ENCODE measurements at regions not wholly inside any gene's neighbourhood (a gene's known extent, or its start where the extent isn't known, plus 50 kb on each side); places are given as distances from the start of the nearest gene placed in this dataset.
"Not testable (repeated sequence)": the region's sequence is repeated elsewhere in the genome, so short reads cannot be mapped to it uniquely, and the experiment has no call there.

GRCh38 chr10:28991333-28992270, 297.3 kb upstream of the LYZL1 start:
- DNase-seq (ENCODE audit: low read depth), result peak; percentile 13
- TF ChIP-seq, protein P1, sequence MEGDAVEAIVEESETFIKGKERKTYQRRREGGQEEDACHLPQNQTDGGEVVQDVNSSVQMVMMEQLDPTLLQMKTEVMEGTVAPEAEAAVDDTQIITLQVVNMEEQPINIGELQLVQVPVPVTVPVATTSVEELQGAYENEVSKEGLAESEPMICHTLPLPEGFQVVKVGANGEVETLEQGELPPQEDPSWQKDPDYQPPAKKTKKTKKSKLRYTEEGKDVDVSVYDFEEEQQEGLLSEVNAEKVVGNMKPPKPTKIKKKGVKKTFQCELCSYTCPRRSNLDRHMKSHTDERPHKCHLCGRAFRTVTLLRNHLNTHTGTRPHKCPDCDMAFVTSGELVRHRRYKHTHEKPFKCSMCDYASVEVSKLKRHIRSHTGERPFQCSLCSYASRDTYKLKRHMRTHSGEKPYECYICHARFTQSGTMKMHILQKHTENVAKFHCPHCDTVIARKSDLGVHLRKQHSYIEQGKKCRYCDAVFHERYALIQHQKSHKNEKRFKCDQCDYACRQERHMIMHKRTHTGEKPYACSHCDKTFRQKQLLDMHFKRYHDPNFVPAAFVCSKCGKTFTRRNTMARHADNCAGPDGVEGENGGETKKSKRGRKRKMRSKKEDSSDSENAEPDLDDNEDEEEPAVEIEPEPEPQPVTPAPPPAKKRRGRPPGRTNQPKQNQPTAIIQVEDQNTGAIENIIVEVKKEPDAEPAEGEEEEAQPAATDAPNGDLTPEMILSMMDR (IDR thresholded peaks at IDR 0.05; ENCODE audit: control insufficient read depth, extremely low read depth, insufficient read depth), result peak; percentile 75
- H3K4me3 ChIP-seq (ENCODE audit: low read depth, low read length), result no peak overlapping the region

DNA sequence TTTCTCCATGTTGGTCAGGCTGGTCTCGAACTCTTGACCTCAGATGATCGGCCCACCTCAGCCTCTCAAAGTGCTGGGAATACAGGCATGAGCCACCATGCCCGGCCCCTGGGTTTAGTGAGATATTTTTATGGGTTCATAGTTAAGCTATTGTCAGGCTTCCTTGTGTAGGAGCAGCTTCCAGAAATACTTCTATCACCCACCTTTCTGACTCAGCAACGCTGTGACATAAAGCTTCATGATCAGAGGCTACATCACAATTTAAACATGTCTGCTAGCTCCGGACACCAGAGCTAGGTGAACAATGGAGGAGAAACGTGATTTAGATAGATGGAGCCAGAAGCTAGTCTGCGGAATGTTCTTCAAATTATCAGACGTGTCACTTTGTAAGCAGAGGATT, 295.8 kb upstream of the LYZL1 start:
- TF ChIP-seq, protein P1 (IDR thresholded peaks at IDR 0.05; ENCODE audit: control insufficient read depth, extremely low read depth, insufficient read depth), result no peak
- H3K4me3 ChIP-seq (ENCODE audit: low read depth, low read length), result no peak overlapping the region
- no peak for DNase-seq (ENCODE audit: low read depth)

DNA sequence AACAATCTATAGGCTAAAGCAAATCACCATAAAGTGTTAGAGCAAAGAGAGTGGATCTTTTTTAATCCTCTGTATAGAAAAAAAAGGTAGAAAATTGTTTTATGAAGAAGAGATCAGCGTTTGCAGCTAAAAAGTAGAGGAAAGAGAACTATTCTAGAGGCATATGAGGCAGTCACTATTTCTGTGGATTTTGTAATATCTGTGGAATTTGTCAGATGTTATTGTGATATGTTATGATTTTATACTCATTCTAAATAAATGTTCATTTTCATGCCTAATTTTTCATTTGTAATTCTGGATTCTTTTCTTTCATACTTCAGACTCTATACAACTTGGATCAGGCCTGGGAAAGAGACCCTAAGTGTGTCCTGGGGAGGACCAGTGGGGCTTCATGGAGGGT, 295.0 kb upstream of the LYZL1 start:
- no peak overlapping the region for H3K4me3 ChIP-seq (ENCODE audit: low read depth, low read length)
- no peak for DNase-seq (ENCODE audit: low read depth)
- TF ChIP-seq, protein P1 (IDR thresholded peaks at IDR 0.05; ENCODE audit: control insufficient read depth, extremely low read depth, insufficient read depth), result no peak

DNA sequence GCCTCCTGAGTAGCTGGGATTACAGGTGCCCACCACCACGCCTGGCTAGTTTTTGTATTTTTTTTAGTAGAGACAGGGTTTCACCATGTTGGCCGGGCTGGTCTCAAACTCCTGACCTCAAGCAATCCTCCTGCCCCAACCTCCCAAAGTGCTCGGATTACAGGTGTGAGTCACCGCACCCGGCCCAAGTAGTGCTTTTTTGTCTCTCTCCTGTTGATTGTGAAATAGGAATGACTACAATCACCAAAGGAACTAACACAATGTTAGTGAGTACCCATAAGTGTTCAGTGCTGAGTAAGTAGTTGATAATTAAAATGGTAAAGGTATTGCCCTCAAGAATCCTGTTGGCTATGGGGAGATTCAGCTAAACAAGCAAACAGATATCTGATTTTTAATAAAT, 294.1 kb upstream of the LYZL1 start:
- not testable (repeated sequence) for DNase-seq (ENCODE audit: low read depth); H3K4me3 ChIP-seq (ENCODE audit: low read depth, low read length)

GRCh38 chr10:28995497-28995896, 293.4 kb upstream of the LYZL1 start:
- TF ChIP-seq, protein P1 (IDR thresholded peaks at IDR 0.05; ENCODE audit: control insufficient read depth, extremely low read depth, insufficient read depth), result no peak
- DNase-seq (ENCODE audit: low read depth), result no peak
- H3K4me3 ChIP-seq (ENCODE audit: low read depth, low read length), result no peak overlapping the region

DNA sequence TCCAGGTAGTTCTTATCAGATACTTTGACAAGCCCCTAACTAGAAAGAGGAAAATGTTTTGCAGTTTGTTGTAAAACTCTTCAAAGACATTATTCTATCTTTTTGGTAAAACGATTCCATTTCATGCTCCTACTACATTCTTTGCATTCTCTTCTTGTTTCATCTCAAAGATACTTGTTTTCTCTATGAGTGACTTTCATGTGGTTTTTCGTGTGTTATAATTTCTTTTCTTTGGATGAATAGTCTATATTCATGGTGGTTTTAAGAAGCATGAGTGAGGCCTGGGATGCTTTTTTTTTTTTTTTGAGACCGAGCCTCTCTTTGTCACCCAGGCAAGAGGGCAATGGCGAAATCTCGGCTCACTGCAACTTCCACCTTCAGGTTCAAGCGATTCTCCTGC, 292.5 kb upstream of the LYZL1 start:
- TF ChIP-seq, protein P1 (IDR thresholded peaks at IDR 0.05; ENCODE audit: control insufficient read depth, extremely low read depth, insufficient read depth), result no peak
- no peak for DNase-seq (ENCODE audit: low read depth)
- H3K4me3 ChIP-seq (ENCODE audit: low read depth, low read length), result no peak overlapping the region

GRCh38 chr10:28996947-28997551, 291.8 kb upstream of the LYZL1 start:
- TF ChIP-seq, protein P1 (IDR thresholded peaks at IDR 0.05; ENCODE audit: control insufficient read depth, extremely low read depth, insufficient read depth), result no peak
- no peak overlapping the region for H3K4me3 ChIP-seq (ENCODE audit: low read depth, low read length)
- no peak for DNase-seq (ENCODE audit: low read depth)

All from LNCaP clone FGC (cell line).